ENCODE measurements at regions not wholly inside any gene's neighbourhood (a gene's known extent, or its start where the extent isn't known, plus 50 kb on each side); places are given as distances from the start of the nearest gene placed in this dataset.

GRCh38 chr4:20543131-20543530 is 157.1 kb upstream of the PACRGL start:
- H3K27ac Mint-ChIP-seq: no peak overlapping the region
- intact Hi-C loops (cut with DNase I, micrococcal nuclease): no loop called here

GRCh38 chr4:20544645-20545044 is 155.6 kb upstream of the PACRGL start:
- no peaks in the 10 kb centered on the region for H3K27me3 Mint-ChIP-seq
- ATAC-seq (ENCODE audit: poor library complexity): no peak
- H3K4me3 Mint-ChIP-seq: no peak overlapping the region
- Histone ChIP-seq H3K36me3 (ENCODE audit: insufficient read depth, low read length) (no peaks in the 10 kb centered on the region), H3K27ac (ENCODE audit: low read depth in 1 of 2, low read length in 2 of 2) (no peak overlapping the region), H3K4me3 (ENCODE audit: low read length) (no peak overlapping the region), H3K27me3 (ENCODE audit: control insufficient read depth in 1 of 2, insufficient read depth in 2 of 2, low read length in 2 of 2) (no peaks in the 10 kb centered on the region), H3K4me1 (ENCODE audit: insufficient read depth, low read length) (no peaks in the 10 kb centered on the region), H3K9me3 (ENCODE audit: control insufficient read depth in 1 of 2, insufficient read depth in 1 of 2, low read length in 2 of 2) (no peaks in the 10 kb centered on the region)
- POLR2A ChIA-PET: no interaction called here
- CTCF ChIA-PET: no interaction called here
- H3K36me3 Mint-ChIP-seq (ENCODE audit: low read depth): no peaks in the 10 kb centered on the region
- intact Hi-C loops (cut with DNase I, micrococcal nuclease): no loop called here
- no peaks in the 10 kb centered on the region for H3K9me3 Mint-ChIP-seq
- TF ChIP-seq, protein P1, sequence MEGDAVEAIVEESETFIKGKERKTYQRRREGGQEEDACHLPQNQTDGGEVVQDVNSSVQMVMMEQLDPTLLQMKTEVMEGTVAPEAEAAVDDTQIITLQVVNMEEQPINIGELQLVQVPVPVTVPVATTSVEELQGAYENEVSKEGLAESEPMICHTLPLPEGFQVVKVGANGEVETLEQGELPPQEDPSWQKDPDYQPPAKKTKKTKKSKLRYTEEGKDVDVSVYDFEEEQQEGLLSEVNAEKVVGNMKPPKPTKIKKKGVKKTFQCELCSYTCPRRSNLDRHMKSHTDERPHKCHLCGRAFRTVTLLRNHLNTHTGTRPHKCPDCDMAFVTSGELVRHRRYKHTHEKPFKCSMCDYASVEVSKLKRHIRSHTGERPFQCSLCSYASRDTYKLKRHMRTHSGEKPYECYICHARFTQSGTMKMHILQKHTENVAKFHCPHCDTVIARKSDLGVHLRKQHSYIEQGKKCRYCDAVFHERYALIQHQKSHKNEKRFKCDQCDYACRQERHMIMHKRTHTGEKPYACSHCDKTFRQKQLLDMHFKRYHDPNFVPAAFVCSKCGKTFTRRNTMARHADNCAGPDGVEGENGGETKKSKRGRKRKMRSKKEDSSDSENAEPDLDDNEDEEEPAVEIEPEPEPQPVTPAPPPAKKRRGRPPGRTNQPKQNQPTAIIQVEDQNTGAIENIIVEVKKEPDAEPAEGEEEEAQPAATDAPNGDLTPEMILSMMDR (IDR thresholded peaks at IDR 0.05): no peak
- DNase-seq: peak in 1 of 14 experiments; percentile 1
- no peak overlapping the region for H3K27ac Mint-ChIP-seq
- H3K4me1 Mint-ChIP-seq (ENCODE audit: low read depth): no peaks in the 10 kb centered on the region

More at GRCh38 chr4:20543131-20543530, 157.1 kb upstream of the PACRGL start:
- Mint-ChIP-seq H3K36me3 (ENCODE audit: low read depth) (no peaks in the 10 kb centered on the region), H3K9me3 (no peaks in the 10 kb centered on the region), H3K27me3 (no peaks in the 10 kb centered on the region), H3K4me1 (ENCODE audit: low read depth) (no peaks in the 10 kb centered on the region), H3K4me3 (no peak overlapping the region)
- Histone ChIP-seq H3K9me3 (ENCODE audit: control insufficient read depth in 1 of 2, insufficient read depth in 1 of 2, low read length in 2 of 2) (no peaks in the 10 kb centered on the region), H3K27ac (ENCODE audit: low read depth in 1 of 2, low read length in 2 of 2) (no peak overlapping the region), H3K4me1 (ENCODE audit: insufficient read depth, low read length) (no peaks in the 10 kb centered on the region), H3K4me3 (ENCODE audit: low read length) (no peak overlapping the region), H3K27me3 (ENCODE audit: control insufficient read depth in 1 of 2, insufficient read depth in 2 of 2, low read length in 2 of 2) (no peaks in the 10 kb centered on the region), H3K36me3 (ENCODE audit: insufficient read depth, low read length) (no peaks in the 10 kb centered on the region)
- ATAC-seq (ENCODE audit: poor library complexity) (no peak), DNase-seq (no peak)
- ChIA-PET POLR2A (no interaction called here), CTCF (no interaction called here)
- TF ChIP-seq, protein P1 (IDR thresholded peaks at IDR 0.05): no peak

GRCh38 chr4:20552004-20552403 is 148.3 kb upstream of the PACRGL start:
- H3K27ac Mint-ChIP-seq: no peak overlapping the region
- Histone ChIP-seq H3K4me1 (ENCODE audit: insufficient read depth, low read length) (no peaks in the 10 kb centered on the region), H3K4me3 (ENCODE audit: low read length) (no peak overlapping the region), H3K27me3 (ENCODE audit: control insufficient read depth in 1 of 2, insufficient read depth in 2 of 2, low read length in 2 of 2) (no peaks in the 10 kb centered on the region), H3K9me3 (ENCODE audit: control insufficient read depth in 1 of 2, insufficient read depth in 1 of 2, low read length in 2 of 2) (no peaks in the 10 kb centered on the region), H3K27ac (ENCODE audit: low read depth in 1 of 2, low read length in 2 of 2) (no peak overlapping the region), H3K36me3 (ENCODE audit: insufficient read depth, low read length) (no peaks in the 10 kb centered on the region)
- peaks cover 3% of the 10 kb centered on the region for H3K9me3 Mint-ChIP-seq
- no peaks in the 10 kb centered on the region for H3K36me3 Mint-ChIP-seq (ENCODE audit: low read depth)
- CTCF ChIA-PET: no interaction called here
- H3K27me3 Mint-ChIP-seq: no peaks in the 10 kb centered on the region
- no peaks in the 10 kb centered on the region for H3K4me1 Mint-ChIP-seq (ENCODE audit: low read depth)
- ATAC-seq (ENCODE audit: poor library complexity): no peak
- POLR2A ChIA-PET: no interaction called here
- intact Hi-C loops (cut with DNase I, micrococcal nuclease): no loop called here
- no peak for DNase-seq
- TF ChIP-seq, protein P1 (IDR thresholded peaks at IDR 0.05): no peak
- no peak overlapping the region for H3K4me3 Mint-ChIP-seq
